ENCODE measurements at regions not wholly inside any gene's neighbourhood (a gene's known extent, or its start where the extent isn't known, plus 50 kb on each side); places are given as distances from the start of the nearest gene placed in this dataset.

DNA sequence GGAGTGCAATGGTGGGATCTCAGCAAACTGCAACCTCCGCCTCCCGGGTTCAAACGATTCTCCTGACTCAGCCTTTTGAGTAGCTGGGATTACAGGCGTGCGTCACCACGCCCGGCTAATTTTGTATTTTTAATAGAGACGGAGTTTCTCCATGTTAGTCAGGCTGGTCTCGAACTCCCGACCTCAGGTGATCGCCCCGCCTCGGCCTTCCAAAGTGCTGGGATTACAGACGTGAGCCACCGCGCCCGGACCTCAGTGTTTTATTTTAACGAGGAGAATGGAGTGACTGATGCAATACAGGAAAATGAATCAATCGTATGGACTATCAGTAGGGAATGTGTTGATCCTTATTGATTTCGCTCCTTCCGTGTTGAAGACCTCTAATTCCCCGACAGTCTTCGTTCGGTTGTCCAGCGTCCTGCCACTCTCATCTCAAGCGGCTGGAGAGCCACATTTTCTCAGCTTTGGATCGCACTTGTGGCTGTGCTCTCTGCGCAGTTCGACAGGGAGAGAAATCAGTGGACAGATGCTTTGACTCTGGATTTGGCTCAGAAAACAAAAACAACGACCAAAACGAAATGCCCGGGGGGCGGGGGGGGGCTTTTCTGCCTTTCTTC, 166.2 kb downstream of the TRIM27 start:
- Mint-ChIP-seq H3K27me3 (peaks cover 23% of the 10 kb centered on the region), H3K27ac (no peak overlapping the region), H3K9me3 (peaks cover 3% of the 10 kb centered on the region), H3K4me1 (no peaks in the 10 kb centered on the region), H3K36me3 (ENCODE audit: low read depth) (no peaks in the 10 kb centered on the region), H3K4me3 (no peak overlapping the region)
- DNase-seq (no peak), ATAC-seq (ENCODE audit: low read depth) (no peak)
- TF ChIP-seq, protein P1, sequence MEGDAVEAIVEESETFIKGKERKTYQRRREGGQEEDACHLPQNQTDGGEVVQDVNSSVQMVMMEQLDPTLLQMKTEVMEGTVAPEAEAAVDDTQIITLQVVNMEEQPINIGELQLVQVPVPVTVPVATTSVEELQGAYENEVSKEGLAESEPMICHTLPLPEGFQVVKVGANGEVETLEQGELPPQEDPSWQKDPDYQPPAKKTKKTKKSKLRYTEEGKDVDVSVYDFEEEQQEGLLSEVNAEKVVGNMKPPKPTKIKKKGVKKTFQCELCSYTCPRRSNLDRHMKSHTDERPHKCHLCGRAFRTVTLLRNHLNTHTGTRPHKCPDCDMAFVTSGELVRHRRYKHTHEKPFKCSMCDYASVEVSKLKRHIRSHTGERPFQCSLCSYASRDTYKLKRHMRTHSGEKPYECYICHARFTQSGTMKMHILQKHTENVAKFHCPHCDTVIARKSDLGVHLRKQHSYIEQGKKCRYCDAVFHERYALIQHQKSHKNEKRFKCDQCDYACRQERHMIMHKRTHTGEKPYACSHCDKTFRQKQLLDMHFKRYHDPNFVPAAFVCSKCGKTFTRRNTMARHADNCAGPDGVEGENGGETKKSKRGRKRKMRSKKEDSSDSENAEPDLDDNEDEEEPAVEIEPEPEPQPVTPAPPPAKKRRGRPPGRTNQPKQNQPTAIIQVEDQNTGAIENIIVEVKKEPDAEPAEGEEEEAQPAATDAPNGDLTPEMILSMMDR (IDR thresholded peaks at IDR 0.05) = no peak
- intact Hi-C loops (cut with micrococcal nuclease) = no loop called here
- ChIA-PET CTCF (no interaction called here), POLR2A (no interaction called here)

DNA sequence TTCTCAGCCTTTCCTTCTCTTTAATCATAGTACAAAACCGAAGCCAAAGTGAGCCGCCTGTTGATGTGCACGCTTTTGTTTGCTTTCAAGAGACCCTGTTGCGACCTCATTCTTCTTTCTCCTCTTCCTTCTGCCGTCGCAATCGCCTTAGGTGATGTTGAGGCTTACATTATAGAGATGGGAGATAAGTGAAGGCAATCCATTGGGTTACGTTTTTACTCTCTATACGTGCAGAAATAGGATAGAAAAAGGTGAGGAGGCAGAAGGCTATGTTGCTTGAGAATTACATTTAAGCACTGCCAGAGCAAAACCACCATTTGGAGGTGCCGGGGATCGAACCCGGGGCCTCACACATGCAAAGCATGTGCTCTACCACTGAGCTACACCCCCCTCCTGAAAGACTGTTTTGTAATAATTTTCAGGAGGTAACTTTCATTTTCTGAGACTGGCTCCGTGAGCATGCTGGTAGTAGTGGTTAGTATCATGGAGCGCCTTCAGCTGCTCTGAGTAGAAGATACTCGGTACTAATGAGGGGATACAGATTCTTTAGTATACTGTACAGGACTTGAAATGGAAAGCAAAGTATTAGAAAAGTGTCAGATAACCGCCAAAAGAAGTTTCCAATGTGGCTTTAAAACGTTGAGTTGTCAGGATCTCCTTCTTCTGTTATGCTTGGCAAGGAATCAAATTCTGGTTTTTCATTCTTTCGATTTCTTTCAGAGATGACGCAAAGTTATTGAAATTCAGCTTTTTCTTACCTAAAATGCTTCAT, 165.6 kb downstream of the TRIM27 start:
- ChIA-PET CTCF (interaction anchor here (0.6 kb wide), 1 partner anchor 23 kb away, joined by 3 read pairs; no protein-coding TSS in a partner anchor), POLR2A (no interaction called here)
- Mint-ChIP-seq H3K36me3 (ENCODE audit: low read depth) (no peaks in the 10 kb centered on the region), H3K4me1 (no peaks in the 10 kb centered on the region), H3K9me3 (peaks cover 3% of the 10 kb centered on the region), H3K4me3 (no peak overlapping the region), H3K27me3 (peaks cover 26% of the 10 kb centered on the region), H3K27ac (no peak overlapping the region)
- ATAC-seq (ENCODE audit: low read depth) (no peak), DNase-seq (no peak)
- TF ChIP-seq, protein P1 (IDR thresholded peaks at IDR 0.05) = no peak
- intact Hi-C loops (cut with micrococcal nuclease) = no loop called here

GRCh38 chr6:28758818-28759235, 165.0 kb downstream of the TRIM27 start:
- H3K27me3 Mint-ChIP-seq = peaks cover 26% of the 10 kb centered on the region
- TF ChIP-seq, protein P1 (IDR thresholded peaks at IDR 0.05) = no peak
- no peaks in the 10 kb centered on the region for H3K4me1 Mint-ChIP-seq
- H3K27ac Mint-ChIP-seq = no peak overlapping the region
- ATAC-seq (ENCODE audit: low read depth) (no peak), DNase-seq (no peak)
- CTCF ChIA-PET = interaction anchor here (0.6 kb wide), 1 partner anchor 23 kb away, joined by 3 read pairs; no protein-coding TSS in a partner anchor
- POLR2A ChIA-PET = no interaction called here
- H3K9me3 Mint-ChIP-seq = peaks cover 3% of the 10 kb centered on the region
- H3K4me3 Mint-ChIP-seq = no peak overlapping the region
- intact Hi-C loops (cut with micrococcal nuclease) = no loop called here
- no peaks in the 10 kb centered on the region for H3K36me3 Mint-ChIP-seq (ENCODE audit: low read depth)

DNA sequence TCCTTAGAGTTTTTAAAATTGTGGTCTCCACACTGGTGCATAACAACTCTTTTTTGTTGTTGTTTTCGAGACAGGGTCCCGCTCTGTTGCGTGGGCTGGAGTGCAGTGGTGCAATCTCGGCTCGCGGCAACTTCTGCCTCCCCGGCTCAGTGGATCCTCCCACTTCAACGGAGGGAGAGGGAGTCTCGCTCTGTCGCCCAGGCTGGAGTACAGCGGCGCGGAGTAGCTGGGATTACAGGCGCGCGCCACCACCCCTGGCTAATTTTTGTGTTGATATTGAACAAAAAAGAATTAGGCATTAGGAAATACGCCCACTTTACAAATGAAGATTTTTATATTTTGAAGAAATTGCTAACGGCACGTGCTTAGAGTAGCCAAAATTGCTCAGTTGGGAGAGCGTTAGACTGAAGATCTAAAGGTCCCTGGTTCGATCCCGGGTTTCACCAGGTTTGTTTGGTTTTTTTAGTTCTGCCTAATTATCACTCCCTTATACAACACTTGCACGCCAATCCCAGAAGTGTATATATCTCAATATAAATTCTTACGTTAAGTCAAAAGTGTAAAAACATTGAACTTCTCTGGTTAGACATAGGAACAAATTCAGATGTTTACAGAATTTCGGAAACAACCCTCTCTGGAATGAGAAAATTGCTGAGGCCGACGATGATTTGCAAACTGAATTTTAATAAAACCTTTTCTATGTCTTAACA, 159.6 kb downstream of the TRIM27 start:
- ChIA-PET CTCF (no interaction called here), POLR2A (no interaction called here)
- no peak overlapping the region for H3K27ac Mint-ChIP-seq
- H3K4me1 Mint-ChIP-seq = no peaks in the 10 kb centered on the region
- peaks cover 65% of the 10 kb centered on the region for H3K27me3 Mint-ChIP-seq
- ATAC-seq (ENCODE audit: low read depth) (no peak), DNase-seq (no peak)
- no peaks in the 10 kb centered on the region for H3K36me3 Mint-ChIP-seq (ENCODE audit: low read depth)
- no peaks in the 10 kb centered on the region for H3K9me3 Mint-ChIP-seq
- intact Hi-C loops (cut with micrococcal nuclease) = no loop called here
- TF ChIP-seq, protein P1 (IDR thresholded peaks at IDR 0.05) = no peak
- H3K4me3 Mint-ChIP-seq = no peak overlapping the region

DNA sequence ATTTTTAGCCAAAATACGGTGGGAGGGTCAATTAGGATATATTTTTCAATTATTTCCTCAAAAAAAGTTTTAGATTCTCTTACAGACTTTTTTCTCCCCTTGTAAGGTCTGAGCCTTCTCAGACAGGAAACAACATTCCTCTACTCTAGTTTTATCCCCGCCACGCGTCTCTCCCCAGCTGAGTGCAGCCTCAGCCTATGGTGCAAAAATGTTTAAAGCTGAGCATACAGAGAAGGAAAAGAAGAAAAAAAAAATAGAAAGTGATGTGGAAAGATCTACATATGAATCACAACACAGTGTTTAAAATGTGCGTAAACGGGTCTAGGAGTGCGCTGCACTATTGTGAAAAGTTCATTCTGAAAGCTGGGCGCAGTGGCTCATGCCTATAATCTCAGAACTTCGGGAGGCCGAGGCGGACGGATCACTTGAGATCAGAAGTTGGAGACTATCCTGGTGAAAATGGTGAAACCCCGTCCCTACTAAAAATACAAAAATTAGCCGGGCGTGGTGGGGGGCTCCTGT, 159.0 kb downstream of the TRIM27 start:
- TF ChIP-seq, protein P1 (IDR thresholded peaks at IDR 0.05) = no peak
- Mint-ChIP-seq H3K27ac (no peak overlapping the region), H3K9me3 (no peaks in the 10 kb centered on the region), H3K36me3 (ENCODE audit: low read depth) (no peaks in the 10 kb centered on the region), H3K4me1 (no peaks in the 10 kb centered on the region), H3K4me3 (no peak overlapping the region), H3K27me3 (peaks cover 69% of the 10 kb centered on the region)
- ATAC-seq (ENCODE audit: low read depth) (no peak), DNase-seq (no peak)
- CTCF ChIA-PET = no interaction called here
- intact Hi-C loops (cut with micrococcal nuclease) = no loop called here
- POLR2A ChIA-PET = no interaction called here

All from activated B cell treated with CpG ODN at 0.5 μM for 24 hours (primary cell).